Ishikawa (cell line): ENCODE measurements at regions not wholly inside any gene's neighbourhood (a gene's known extent, or its start where the extent isn't known, plus 50 kb on each side); places are given as distances from the start of the nearest gene placed in this dataset.

Experiments used
- CEBPB ChIP-seq: IDR thresholded peaks from 2 replicates; pipeline ENCODE4 v1.6.1; 2012
- CREB1 ChIP-seq: IDR thresholded peaks from 2 replicates; pipeline ENCODE4 v1.6.1; 2012; ENCODE audit warnings: low read depth
- EGR1 ChIP-seq: IDR thresholded peaks from 2 replicates; pipeline ENCODE4 v1.6.1; 2012
- EP300 ChIP-seq: IDR thresholded peaks from 2 replicates; pipeline ENCODE4 v1.6.1; 2012; ENCODE audit warnings: borderline replicate concordance
- FOXM1 ChIP-seq: IDR thresholded peaks from 2 replicates; pipeline ENCODE4 v1.6.1; 2012; ENCODE audit warnings: low read depth, borderline replicate concordance
- MAX ChIP-seq: IDR thresholded peaks from 2 replicates; pipeline ENCODE4 v1.6.1; 2012
- NFIC ChIP-seq: IDR thresholded peaks from 2 replicates; pipeline ENCODE4 v1.6.1; 2012
- RAD21 ChIP-seq: IDR thresholded peaks from 2 replicates; pipeline ENCODE4 v1.6.1; 2012; ENCODE audit warnings: low read depth
- REST ChIP-seq: IDR thresholded peaks from 2 replicates; pipeline ENCODE4 v1.6.1; 2012; ENCODE audit warnings: low read depth, mild to moderate bottlenecking
- TAF1 ChIP-seq: IDR thresholded peaks from 2 replicates; pipeline ENCODE4 v1.6.1; 2012; ENCODE audit warnings: low read depth, mild to moderate bottlenecking
- TCF12 ChIP-seq: IDR thresholded peaks from 2 replicates; pipeline ENCODE4 v1.6.1; 2012; ENCODE audit warnings: low read depth
- TEAD4 ChIP-seq: IDR thresholded peaks from 2 replicates; pipeline ENCODE4 v1.6.1; 2012
- YY1 ChIP-seq: IDR thresholded peaks from 2 replicates; pipeline ENCODE4 v1.6.1; 2012; ENCODE audit warnings: low read depth
- ZBTB7A ChIP-seq: IDR thresholded peaks from 2 replicates; pipeline ENCODE4 v1.6.1; 2012; ENCODE audit warnings: low read depth
- TF ChIP-seq, protein P1 (sequence below): IDR thresholded peaks from 2 replicates; pipeline ENCODE4 v1.6.1; 2012

GRCh38 chr5:3347741-3348140 is 247.9 kb upstream of the IRX1 start:
- TF ChIP-seq EGR1 (no peak), TEAD4 (no peak), YY1 (no peak), ZBTB7A (no peak), NFIC (no peak), TAF1 (no peak), TCF12 (no peak), CREB1 (no peak), MAX (no peak), EP300 (no peak)

GRCh38 chr5:3346111-3346820 is 249.4 kb upstream of the IRX1 start:
- no peak for TF ChIP-seq CREB1
- TF ChIP-seq NFIC = no peak

DNA sequence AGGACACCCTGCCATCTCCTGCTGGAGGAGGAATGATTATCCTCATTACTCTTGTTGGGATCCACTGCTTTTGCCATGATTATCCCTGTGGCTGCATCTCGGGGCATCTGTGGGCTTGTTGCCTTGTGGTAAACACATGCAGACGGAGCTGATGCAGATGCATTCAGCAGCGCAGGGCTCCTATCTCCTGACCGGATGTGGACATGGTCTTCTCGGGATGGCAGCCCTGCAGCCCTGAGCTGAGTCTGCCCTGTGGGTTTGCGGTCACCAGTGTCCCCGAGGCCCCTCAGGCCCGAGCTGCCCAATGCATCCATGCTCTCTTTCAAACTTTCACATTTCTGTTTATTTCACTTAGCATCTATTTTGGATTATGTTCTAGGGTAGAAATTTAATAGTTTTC is 250.4 kb upstream of the IRX1 start:
- no peak for TF ChIP-seq RAD21

- TF ChIP-seq YY1 (no peak), TCF12 (no peak), RAD21 (no peak), EGR1 (no peak), NFIC (no peak), CEBPB (no peak), TAF1 (no peak), MAX (no peak), CREB1 (no peak), FOXM1 (no peak), REST (no peak), ZBTB7A (no peak)
- TF ChIP-seq, protein P1, sequence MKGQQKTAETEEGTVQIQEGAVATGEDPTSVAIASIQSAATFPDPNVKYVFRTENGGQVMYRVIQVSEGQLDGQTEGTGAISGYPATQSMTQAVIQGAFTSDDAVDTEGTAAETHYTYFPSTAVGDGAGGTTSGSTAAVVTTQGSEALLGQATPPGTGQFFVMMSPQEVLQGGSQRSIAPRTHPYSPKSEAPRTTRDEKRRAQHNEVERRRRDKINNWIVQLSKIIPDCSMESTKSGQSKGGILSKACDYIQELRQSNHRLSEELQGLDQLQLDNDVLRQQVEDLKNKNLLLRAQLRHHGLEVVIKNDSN = no peak
These were observed 251.0 kb upstream of the IRX1 start for GRCh38 chr5:3344671-3345070.

DNA sequence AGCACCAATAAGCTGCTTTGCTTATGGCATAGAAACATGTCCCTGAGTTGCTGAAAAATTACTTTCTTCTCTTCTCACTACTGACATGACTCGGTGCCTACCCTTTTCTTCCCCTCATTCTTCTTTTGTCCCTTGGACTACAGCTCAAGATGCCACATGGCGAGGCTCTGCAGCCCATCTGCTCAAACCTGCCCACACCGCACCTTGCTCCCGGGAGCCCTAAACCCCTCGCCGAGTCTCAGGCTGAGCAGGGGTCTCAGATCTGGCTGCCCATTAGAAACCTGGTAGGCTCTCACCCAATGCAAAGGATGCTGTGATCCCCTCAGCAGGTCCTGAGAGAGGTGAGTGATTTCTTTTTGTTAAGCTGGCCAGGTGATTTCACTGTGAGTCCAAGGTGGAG is 251.7 kb upstream of the IRX1 start:
- TF ChIP-seq FOXM1 = no peak
- TF ChIP-seq ZBTB7A = no peak
- no peak for TF ChIP-seq CEBPB
- TF ChIP-seq REST = no peak
- TF ChIP-seq, protein P1 = no peak
- no peak for TF ChIP-seq TCF12
- TF ChIP-seq TAF1 = no peak
- TF ChIP-seq MAX = no peak
- TF ChIP-seq CREB1 = no peak
- TF ChIP-seq TEAD4 = no peak
- no peak for TF ChIP-seq RAD21

GRCh38 chr5:3343211-3343610 is 252.4 kb upstream of the IRX1 start:
- TF ChIP-seq NFIC (no peak), YY1 (no peak), EP300 (no peak), TEAD4 (no peak), CREB1 (no peak), RAD21 (no peak), ZBTB7A (no peak), CEBPB (no peak), EGR1 (no peak), MAX (no peak), TAF1 (no peak)
- TF ChIP-seq, protein P1 = no peak
